Kidney (tissue), 13 donors: ENCODE measurements at regions not wholly inside any gene's neighbourhood (a gene's known extent, or its start where the extent isn't known, plus 50 kb on each side); places are given as distances from the start of the nearest gene placed in this dataset.

ENCODE experiments used
- DNase-seq, 5 donors: peaks; one replicate each; pipeline ENCODE4 v3.0.0-alpha.2; 2013 to 2020
- FAIRE-seq: peaks from 2 replicates; lab custom pipeline; 2012; peaks lifted over from hg19 to GRCh38; lab: Jason Lieb, UNC
- H3K27ac ChIP-seq, 2 donors: one replicate each; pipeline ENCODE4 v1.7.0; 2013; ENCODE audit warnings: low read depth in 2 of 2, low read length in 2 of 2, inconsistent platforms in 1 of 2
- H3K27me3 ChIP-seq: one replicate; pipeline ENCODE4 v1.7.1; 2013; ENCODE audit warnings: low read length, inconsistent platforms; ENCODE audit not compliant: control insufficient read depth, insufficient read depth
- H3K36me3 ChIP-seq, 3 donors: one replicate each; pipeline versions ENCODE4 v1.7.0 to v1.7.1; 2013; ENCODE audit warnings: low read length in 3 of 3, control low read depth in 1 of 3, inconsistent platforms in 1 of 3; ENCODE audit not compliant: insufficient read depth in 3 of 3, control insufficient read depth in 2 of 3
- H3K4me1 ChIP-seq, 3 donors: one replicate each; pipeline versions ENCODE4 v1.7.0 to v1.7.1; 2013; ENCODE audit warnings: low read length in 3 of 3, inconsistent platforms in 1 of 3, low read depth in 1 of 3; ENCODE audit not compliant: control insufficient read depth in 2 of 3, insufficient read depth in 2 of 3
- H3K4me3 ChIP-seq, 3 donors: one replicate each; pipeline versions ENCODE4 v1.7.0 to v1.8.1; 2013; ENCODE audit warnings: low read length in 3 of 3, control low read depth in 1 of 3, inconsistent platforms in 1 of 3
- H3K9ac ChIP-seq, 3 donors: one replicate each; pipeline versions ENCODE4 v1.7.0 to v1.7.1; 2013; ENCODE audit warnings: low read length in 3 of 3, control low read depth in 1 of 3, inconsistent platforms in 1 of 3
- H3K9me3 ChIP-seq, 3 donors: one replicate each; pipeline versions ENCODE4 v1.7.0 to v1.7.1; 2013; ENCODE audit warnings: low read length in 3 of 3, control low read depth in 1 of 3, inconsistent platforms in 1 of 3; ENCODE audit not compliant: control insufficient read depth in 2 of 3, insufficient read depth in 1 of 3
- intact Hi-C: fragments of 100-400 bp; cut with DNase I; formaldehyde crosslinking; loops from one replicate; pipeline ENCODE4 v1.11.1; 2022
- TF ChIP-seq, protein P1 (sequence below): IDR thresholded peaks from 3 replicates; pipeline ENCODE4 v1.5.1; 2012; ENCODE audit warnings: mild to moderate bottlenecking, moderate library complexity, borderline replicate concordance; ENCODE audit not compliant: insufficient read depth; ENCODE audit errors: extremely low read depth
- donor health status: control.
- donor health status: control.
- donor health status: control.
- donor health status: control.
- donor health status: control.
- donor health status: DM: yes; HTN: yes; CAD: no.
- donor health status: Normal renal cell carcinoma (clear cell type).

DNA sequence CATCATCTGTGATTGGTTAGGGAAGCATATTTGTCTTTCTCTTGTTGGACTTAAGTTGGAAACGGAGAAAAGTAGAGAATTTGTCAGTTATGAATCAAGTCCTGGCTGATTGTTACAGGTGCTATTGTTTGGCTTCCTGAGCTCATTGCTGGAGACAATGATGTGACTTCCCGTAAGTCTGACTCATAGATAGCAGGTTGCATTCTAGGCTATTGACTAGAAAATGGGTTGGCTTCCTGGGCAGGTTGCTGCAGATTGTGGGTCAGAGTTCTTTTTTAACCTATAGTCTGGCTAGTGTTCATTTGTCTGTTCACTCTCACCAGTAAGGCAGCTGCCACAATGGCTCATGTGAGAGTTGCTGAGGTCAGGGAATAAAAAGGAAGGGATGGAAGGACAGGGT, 101.5 kb downstream of the CCNA1 start:
- DNase-seq: peak in 1 of 5 donors; percentile 16
- Histone ChIP-seq H3K36me3 (no peaks in the 10 kb centered on the region), H3K27me3 (no peaks in the 10 kb centered on the region), H3K4me3 (no peak overlapping the region), H3K4me1 (peaks cover 0 to 4% (median 2%) of the 10 kb centered on the region in 3 donors), H3K9ac (no peak overlapping the region), H3K27ac (no peak overlapping the region), H3K9me3 (peaks cover 0 to 7% (median 3%) of the 10 kb centered on the region in 3 donors)
- no peak for FAIRE-seq
- intact Hi-C loops: no loop called here
- TF ChIP-seq, protein P1, sequence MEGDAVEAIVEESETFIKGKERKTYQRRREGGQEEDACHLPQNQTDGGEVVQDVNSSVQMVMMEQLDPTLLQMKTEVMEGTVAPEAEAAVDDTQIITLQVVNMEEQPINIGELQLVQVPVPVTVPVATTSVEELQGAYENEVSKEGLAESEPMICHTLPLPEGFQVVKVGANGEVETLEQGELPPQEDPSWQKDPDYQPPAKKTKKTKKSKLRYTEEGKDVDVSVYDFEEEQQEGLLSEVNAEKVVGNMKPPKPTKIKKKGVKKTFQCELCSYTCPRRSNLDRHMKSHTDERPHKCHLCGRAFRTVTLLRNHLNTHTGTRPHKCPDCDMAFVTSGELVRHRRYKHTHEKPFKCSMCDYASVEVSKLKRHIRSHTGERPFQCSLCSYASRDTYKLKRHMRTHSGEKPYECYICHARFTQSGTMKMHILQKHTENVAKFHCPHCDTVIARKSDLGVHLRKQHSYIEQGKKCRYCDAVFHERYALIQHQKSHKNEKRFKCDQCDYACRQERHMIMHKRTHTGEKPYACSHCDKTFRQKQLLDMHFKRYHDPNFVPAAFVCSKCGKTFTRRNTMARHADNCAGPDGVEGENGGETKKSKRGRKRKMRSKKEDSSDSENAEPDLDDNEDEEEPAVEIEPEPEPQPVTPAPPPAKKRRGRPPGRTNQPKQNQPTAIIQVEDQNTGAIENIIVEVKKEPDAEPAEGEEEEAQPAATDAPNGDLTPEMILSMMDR: no peak

DNA sequence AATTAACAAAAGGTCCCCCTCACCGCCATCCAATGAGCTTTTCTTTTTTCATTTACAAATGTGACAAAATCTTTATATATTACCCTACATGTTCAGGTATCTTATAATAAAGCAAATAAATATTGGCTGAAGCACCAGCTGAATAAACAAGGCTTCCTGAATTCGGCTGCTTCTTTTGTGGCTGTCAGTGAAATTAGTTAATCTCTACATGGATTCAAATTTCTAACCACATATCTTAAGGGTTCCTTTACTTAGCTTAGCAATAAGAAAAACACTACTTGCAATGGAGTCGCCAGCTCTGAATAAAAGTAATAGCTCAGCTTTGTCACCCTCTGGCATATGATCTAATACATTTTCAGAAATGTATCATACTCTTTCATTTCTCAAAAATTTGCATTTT, 104.3 kb downstream of the CCNA1 start:
- FAIRE-seq (no peak), DNase-seq (no peak)
- TF ChIP-seq, protein P1: no peak
- Histone ChIP-seq H3K4me3 (no peak overlapping the region), H3K27me3 (no peaks in the 10 kb centered on the region), H3K4me1 (peaks cover 0 to 4% (median 2%) of the 10 kb centered on the region in 3 donors), H3K9ac (no peak overlapping the region), H3K27ac (no peak overlapping the region), H3K36me3 (no peaks in the 10 kb centered on the region), H3K9me3 (peaks cover 0 to 14% (median 3%) of the 10 kb centered on the region in 3 donors)
- intact Hi-C loops: no loop called here

DNA sequence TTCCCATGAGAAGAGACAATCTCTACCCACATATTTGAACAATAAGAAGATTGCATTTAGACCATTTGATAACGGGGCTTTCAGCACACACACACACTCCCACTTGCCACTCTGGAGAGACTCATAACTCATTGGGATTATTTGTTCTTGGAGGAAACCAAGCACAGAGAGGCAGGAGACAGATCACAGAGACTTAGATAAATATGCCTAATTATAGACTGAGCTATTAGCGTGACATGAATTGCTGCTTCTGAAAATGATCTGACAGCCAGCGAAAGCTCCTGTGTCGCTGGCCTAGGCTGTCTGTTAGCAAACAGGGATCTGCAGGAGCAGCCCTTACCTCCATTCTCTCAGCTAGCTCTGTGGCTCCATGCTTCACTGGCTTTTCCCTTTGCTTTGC, 111.4 kb downstream of the CCNA1 start:
- Histone ChIP-seq H3K27me3 (no peaks in the 10 kb centered on the region), H3K4me1 (no peaks in the 10 kb centered on the region), H3K36me3 (no peaks in the 10 kb centered on the region), H3K9me3 (peaks cover 0 to 9% (median 0%) of the 10 kb centered on the region in 3 donors), H3K27ac (no peak overlapping the region), H3K4me3 (no peak overlapping the region), H3K9ac (no peak overlapping the region)
- FAIRE-seq (no peak), DNase-seq (peak in 3 of 5 donors; percentile 38 to 53 (median 47))
- intact Hi-C loops: no loop called here
- TF ChIP-seq, protein P1: no peak

DNA sequence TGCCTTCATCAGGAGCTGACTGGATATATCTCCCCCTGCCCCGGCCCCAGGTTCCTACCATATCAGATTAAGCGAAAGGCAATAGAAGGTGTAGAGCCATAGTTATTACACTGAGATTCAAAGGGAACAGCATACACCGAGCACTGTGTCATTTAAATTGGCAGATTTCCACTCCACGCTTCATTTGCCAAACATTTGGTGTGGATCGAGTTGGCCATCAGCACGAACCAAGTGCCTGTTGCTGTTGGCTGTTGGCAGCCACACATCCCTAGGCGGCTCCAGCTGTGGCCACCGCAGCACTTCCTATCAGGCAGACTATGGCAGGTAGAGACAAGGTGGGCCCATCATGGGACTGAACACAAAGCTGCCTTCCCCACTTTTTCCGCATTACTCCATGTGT, 115.8 kb downstream of the CCNA1 start:
- TF ChIP-seq, protein P1: no peak
- H3K4me1 ChIP-seq: no peaks in the 10 kb centered on the region
- H3K27ac ChIP-seq: no peak overlapping the region
- H3K9me3 ChIP-seq: no peaks in the 10 kb centered on the region
- no peak overlapping the region for H3K4me3 ChIP-seq
- H3K36me3 ChIP-seq: no peaks in the 10 kb centered on the region
- H3K27me3 ChIP-seq: no peaks in the 10 kb centered on the region
- DNase-seq: no peak
- intact Hi-C loops: no loop called here
- H3K9ac ChIP-seq: no peak overlapping the region
- no peak for FAIRE-seq
